ENCODE measurements at regions not wholly inside any gene's neighbourhood (a gene's known extent, or its start where the extent isn't known, plus 50 kb on each side); places are given as distances from the start of the nearest gene placed in this dataset.

GRCh38 chr4:89617317-89617716 lies 219.6 kb downstream of the SNCA start:
- no peak for TF ChIP-seq CTCF (IDR thresholded peaks at IDR 0.05)
- TF ChIP-seq POLR2A (IDR thresholded peaks at IDR 0.05) = no peak
- no peak for TF ChIP-seq POLR2AphosphoS5 (IDR thresholded peaks at IDR 0.05)
